ENCODE measurements at regions not wholly inside any gene's neighbourhood (a gene's known extent, or its start where the extent isn't known, plus 50 kb on each side); places are given as distances from the start of the nearest gene placed in this dataset. TPM values are rescaled to one million over a fixed set of nuclear protein-coding genes. Genes with fewer than 3 reads are reported as not detected.

DNA sequence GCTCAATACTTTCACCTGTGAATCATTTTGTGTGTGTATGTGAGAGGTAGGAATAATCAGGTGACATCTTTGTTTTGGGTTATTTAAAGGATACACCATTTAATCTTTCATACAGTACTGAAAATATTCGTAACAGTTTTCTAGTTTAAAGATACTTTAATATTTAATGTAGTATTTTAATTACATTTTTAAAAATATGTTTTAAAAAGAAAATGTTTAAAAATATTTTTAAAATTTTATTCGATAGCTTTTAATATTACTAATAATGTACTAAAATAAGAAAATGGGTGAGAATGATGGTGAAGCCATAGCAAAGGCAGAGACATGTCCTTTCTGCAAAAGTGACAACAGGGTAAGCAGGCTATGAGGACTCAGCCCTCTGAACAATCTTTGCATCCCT, 56.3 kb upstream of the MEF2C start:
- no peaks in the 10 kb centered on the region for H3K4me1 ChIP-seq
- no peaks in the 10 kb centered on the region for H3K36me3 ChIP-seq (replicated peaks in 1 of 2; ENCODE audit: insufficient read depth in 1 of 2, low read depth in 2 of 2)
- no peak for DNase-seq
- no peak for ATAC-seq
- no peaks in the 10 kb centered on the region for H3K9me3 ChIP-seq
- no peaks in the 10 kb centered on the region for H3K27me3 ChIP-seq
- 78 to 80% methylated on average over 2 of the region's 2 CpGs for WGBS, 2 donors
- no peak overlapping the region for H3K27ac ChIP-seq
- TF ChIP-seq, protein P1, sequence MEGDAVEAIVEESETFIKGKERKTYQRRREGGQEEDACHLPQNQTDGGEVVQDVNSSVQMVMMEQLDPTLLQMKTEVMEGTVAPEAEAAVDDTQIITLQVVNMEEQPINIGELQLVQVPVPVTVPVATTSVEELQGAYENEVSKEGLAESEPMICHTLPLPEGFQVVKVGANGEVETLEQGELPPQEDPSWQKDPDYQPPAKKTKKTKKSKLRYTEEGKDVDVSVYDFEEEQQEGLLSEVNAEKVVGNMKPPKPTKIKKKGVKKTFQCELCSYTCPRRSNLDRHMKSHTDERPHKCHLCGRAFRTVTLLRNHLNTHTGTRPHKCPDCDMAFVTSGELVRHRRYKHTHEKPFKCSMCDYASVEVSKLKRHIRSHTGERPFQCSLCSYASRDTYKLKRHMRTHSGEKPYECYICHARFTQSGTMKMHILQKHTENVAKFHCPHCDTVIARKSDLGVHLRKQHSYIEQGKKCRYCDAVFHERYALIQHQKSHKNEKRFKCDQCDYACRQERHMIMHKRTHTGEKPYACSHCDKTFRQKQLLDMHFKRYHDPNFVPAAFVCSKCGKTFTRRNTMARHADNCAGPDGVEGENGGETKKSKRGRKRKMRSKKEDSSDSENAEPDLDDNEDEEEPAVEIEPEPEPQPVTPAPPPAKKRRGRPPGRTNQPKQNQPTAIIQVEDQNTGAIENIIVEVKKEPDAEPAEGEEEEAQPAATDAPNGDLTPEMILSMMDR (IDR thresholded peaks at IDR 0.05) = no peak
- no peak for TF ChIP-seq POLR2A (IDR thresholded peaks at IDR 0.05)
- no peak overlapping the region for H3K4me3 ChIP-seq
- intact Hi-C loops (cut with DNase I) = no loop called here

- intact Hi-C loops (cut with DNase I) = no loop called here
- DNase-seq (no peak), ATAC-seq (no peak)
- 56 to 60% methylated on average over 3 of the region's 3 CpGs for WGBS, 2 donors
- TF ChIP-seq, protein P1 (IDR thresholded peaks at IDR 0.05) = no peak
- TF ChIP-seq POLR2A (IDR thresholded peaks at IDR 0.05) = no peak
- Histone ChIP-seq H3K27me3 (no peaks in the 10 kb centered on the region), H3K4me3 (no peak overlapping the region), H3K4me1 (no peaks in the 10 kb centered on the region), H3K36me3 (replicated peaks in 1 of 2; ENCODE audit: insufficient read depth in 1 of 2, low read depth in 2 of 2) (no peaks in the 10 kb centered on the region), H3K27ac (no peak overlapping the region), H3K9me3 (no peaks in the 10 kb centered on the region)
Measured at GRCh38 chr5:88938488-88938887, 55.5 kb upstream of the MEF2C start.

DNA sequence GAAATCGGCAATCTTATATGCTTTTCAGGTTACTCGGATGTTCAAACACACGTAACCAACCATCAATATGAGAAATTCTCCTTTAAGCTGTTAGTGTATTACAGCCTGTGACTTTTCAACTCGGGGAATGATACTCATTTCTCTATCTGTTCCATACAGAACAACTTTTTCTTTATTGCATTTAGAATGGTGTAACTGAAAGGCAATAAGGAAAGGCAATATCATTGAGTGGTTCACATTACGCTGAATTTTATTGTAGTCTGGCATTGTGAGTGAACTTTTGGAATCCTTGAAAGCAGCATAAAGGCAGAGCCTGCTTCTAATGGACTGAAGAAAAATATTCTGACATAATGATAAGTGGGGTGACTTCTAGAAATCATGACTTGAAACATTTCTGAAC, 54.4 kb upstream of the MEF2C start:
- Histone ChIP-seq H3K4me3 (no peak overlapping the region), H3K27me3 (no peaks in the 10 kb centered on the region), H3K27ac (no peak overlapping the region), H3K36me3 (replicated peaks in 1 of 2; ENCODE audit: insufficient read depth in 1 of 2, low read depth in 2 of 2) (no peaks in the 10 kb centered on the region), H3K4me1 (no peaks in the 10 kb centered on the region), H3K9me3 (no peaks in the 10 kb centered on the region)
- WGBS, 2 donors = 85 to 87% methylated on average over 5 of the region's 5 CpGs
- TF ChIP-seq, protein P1 (IDR thresholded peaks at IDR 0.05) = no peak
- no peak for TF ChIP-seq POLR2A (IDR thresholded peaks at IDR 0.05)
- intact Hi-C loops (cut with DNase I) = no loop called here
- ATAC-seq (no peak), DNase-seq (no peak)

DNA sequence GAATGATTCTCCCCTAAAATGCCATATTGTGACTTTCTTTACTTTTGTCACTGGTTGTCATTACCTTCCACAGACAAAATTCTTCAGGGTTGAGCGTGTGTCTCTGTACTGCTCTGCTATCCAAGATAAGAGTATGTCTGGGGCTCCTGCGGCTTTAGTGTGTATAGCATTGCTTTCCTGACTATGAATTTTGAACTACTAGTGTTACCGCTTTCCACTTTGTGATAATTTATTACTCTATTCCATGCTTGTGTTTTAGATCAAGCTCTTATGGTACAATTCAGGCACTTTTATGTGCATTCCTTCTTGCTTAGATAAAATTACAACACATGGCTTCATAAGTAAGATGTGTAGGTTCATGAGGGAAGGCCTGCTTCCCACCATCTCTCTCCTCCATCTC, 51.5 kb upstream of the MEF2C start:
- no peaks in the 10 kb centered on the region for H3K4me1 ChIP-seq
- H3K9me3 ChIP-seq = no peaks in the 10 kb centered on the region
- no peaks in the 10 kb centered on the region for H3K27me3 ChIP-seq
- WGBS, 2 donors = 92 to 93% methylated on average over 3 of the region's 3 CpGs
- H3K36me3 ChIP-seq (replicated peaks in 1 of 2; ENCODE audit: insufficient read depth in 1 of 2, low read depth in 2 of 2) = no peaks in the 10 kb centered on the region
- no peak overlapping the region for H3K4me3 ChIP-seq
- no peak for TF ChIP-seq POLR2A (IDR thresholded peaks at IDR 0.05)
- ATAC-seq (no peak), DNase-seq (no peak)
- no peak overlapping the region for H3K27ac ChIP-seq
- intact Hi-C loops (cut with DNase I) = no loop called here

Small RNA genes lying in the stretch of these regions (microRNA-seq; reads per million reads assigned to microRNA genes)
- gene MIR3660 (ENCODE audit: borderline number of aligned reads in 2 of 2, borderline replicate concordance in 2 of 2) = 0 reads per million in 2 donors

Small RNA genes lying in the stretch of these regions (small RNA-seq; reads per million reads assigned to genes)
- gene MIR3660 = not detected
